ENCODE measurements at regions not wholly inside any gene's neighbourhood (a gene's known extent, or its start where the extent isn't known, plus 50 kb on each side); places are given as distances from the start of the nearest gene placed in this dataset.

- H3K4me3 Mint-ChIP-seq = no peak overlapping the region
- POLR2A ChIA-PET = no interaction called here
- no peak for DNase-seq (ENCODE audit: low spot score)
Measured at GRCh38 chr5:63111891-63112290, 533.3 kb downstream of the LRRC70 start.

More at GRCh38 chr5:63111891-63112290, 533.3 kb downstream of the LRRC70 start:
- ATAC-seq = no peak
- TF ChIP-seq ZNF317 (CRISPR knock-in tag; IDR thresholded peaks at IDR 0.05; ENCODE audit: borderline replicate concordance, low read depth) (no peak), TEAD1 (CRISPR knock-in tag; IDR thresholded peaks at IDR 0.05) (no peak), ZNF281 (CRISPR knock-in tag; IDR thresholded peaks at IDR 0.05) (no peak), NFATC4 (CRISPR knock-in tag; IDR thresholded peaks at IDR 0.05) (no peak), ATF1 (CRISPR knock-in tag; IDR thresholded peaks at IDR 0.05) (no peak), AFF4 (CRISPR knock-in tag; IDR thresholded peaks at IDR 0.05; ENCODE audit: borderline replicate concordance) (no peak), ZNF416 (CRISPR knock-in tag; IDR thresholded peaks at IDR 0.05) (no peak), CREM (CRISPR knock-in tag; IDR thresholded peaks at IDR 0.05) (no peak), ZBTB43 (CRISPR knock-in tag; IDR thresholded peaks at IDR 0.05) (no peak), ZMAT4 (CRISPR knock-in tag; IDR thresholded peaks at IDR 0.05) (no peak), MLX (CRISPR knock-in tag; IDR thresholded peaks at IDR 0.05) (no peak), FOXK1 (CRISPR knock-in tag; IDR thresholded peaks at IDR 0.05) (no peak)
- H3K27me3 Mint-ChIP-seq (ENCODE audit: low read depth) = no peaks in the 10 kb centered on the region
- H3K27ac Mint-ChIP-seq = no peak overlapping the region
- no peaks in the 10 kb centered on the region for H3K36me3 Mint-ChIP-seq
- H3K9me3 Mint-ChIP-seq = no peaks in the 10 kb centered on the region
- CTCF ChIA-PET = no interaction called here
- peaks cover 8% of the 10 kb centered on the region for H3K4me1 Mint-ChIP-seq
